ENCODE measurements at regions not wholly inside any gene's neighbourhood (a gene's known extent, or its start where the extent isn't known, plus 50 kb on each side); places are given as distances from the start of the nearest gene placed in this dataset.
"Not testable (repeated sequence)": the region's sequence is repeated elsewhere in the genome, so short reads cannot be mapped to it uniquely, and the experiment has no call there.

DNA sequence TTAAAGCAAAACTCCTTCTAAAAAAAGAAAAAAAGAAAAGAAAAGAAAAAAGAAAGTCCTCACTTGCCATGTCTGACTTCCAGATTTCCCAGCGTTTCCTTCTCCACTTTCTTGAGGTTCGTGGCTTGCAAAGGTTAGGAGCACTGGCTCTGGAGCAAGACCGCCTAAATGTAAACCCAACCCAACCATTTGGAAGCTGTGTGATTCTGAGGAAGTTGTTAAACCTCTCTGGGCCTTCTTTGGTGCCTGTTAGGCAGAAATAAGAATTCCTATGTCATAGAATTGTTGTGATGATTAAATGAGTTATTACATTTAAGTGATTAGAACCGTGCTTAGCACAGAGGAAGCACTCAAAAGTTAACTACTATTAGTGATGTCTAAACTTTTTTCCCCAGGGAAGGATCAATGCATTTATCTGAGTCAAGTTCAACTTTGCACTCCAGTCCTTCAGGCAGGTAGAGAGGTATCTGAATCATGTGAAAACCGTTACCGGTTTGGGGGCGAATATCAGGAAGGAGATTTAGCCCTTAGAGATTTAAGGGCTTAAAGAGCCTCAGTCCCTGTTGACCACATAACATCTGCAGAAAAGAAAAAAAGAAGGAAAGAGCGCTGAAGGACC, 78.3 kb upstream of the HES1 start:
- H3K4me3 ChIP-seq (ENCODE audit: low read depth, low read length): peak overlapping the region; percentile 14
- H3K9ac ChIP-seq (ENCODE audit: low read depth, low read length): no peak overlapping the region
- no peaks in the 10 kb centered on the region for H3K9me3 ChIP-seq (ENCODE audit: control insufficient read depth, insufficient read depth, low read length)
- H3K36me3 ChIP-seq (ENCODE audit: control insufficient read depth, insufficient read depth, low read length): no peaks in the 10 kb centered on the region
- peaks cover 37% of the 10 kb centered on the region for H3K27me3 ChIP-seq (ENCODE audit: control insufficient read depth, insufficient read depth, low read length)
- peaks cover 22% of the 10 kb centered on the region for H3K4me1 ChIP-seq (ENCODE audit: control insufficient read depth, insufficient read depth, low read length)

- Histone ChIP-seq H3K4me3 (ENCODE audit: low read depth, low read length) (peak overlapping the region; percentile 14), H3K36me3 (ENCODE audit: control insufficient read depth, insufficient read depth, low read length) (no peaks in the 10 kb centered on the region), H3K4me1 (ENCODE audit: control insufficient read depth, insufficient read depth, low read length) (peaks cover 22% of the 10 kb centered on the region), H3K9me3 (ENCODE audit: control insufficient read depth, insufficient read depth, low read length) (no peaks in the 10 kb centered on the region), H3K9ac (ENCODE audit: low read depth, low read length) (no peak overlapping the region), H3K27me3 (ENCODE audit: control insufficient read depth, insufficient read depth, low read length) (peaks cover 32% of the 10 kb centered on the region)
These were observed 77.8 kb upstream of the HES1 start for GRCh38 chr3:194058189-194058571.

DNA sequence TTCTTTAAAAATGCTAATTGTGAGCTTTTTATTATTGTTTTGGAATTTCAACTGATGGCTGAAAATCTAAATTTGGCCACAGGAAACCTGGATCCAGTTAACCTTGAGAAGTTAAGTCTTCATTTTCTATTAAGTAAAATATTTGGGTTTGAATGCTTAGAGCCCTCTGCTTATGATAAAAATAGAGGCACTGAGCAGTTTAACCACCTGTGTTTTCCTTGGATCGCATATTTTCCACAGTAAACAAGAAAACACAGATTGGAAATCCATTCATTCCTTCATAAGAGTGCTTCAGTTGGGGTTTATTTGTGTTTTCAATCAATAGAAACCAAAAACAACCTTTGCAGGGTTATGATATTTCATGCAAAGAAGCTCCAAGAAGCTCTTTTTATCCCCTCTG, 77.2 kb upstream of the HES1 start:
- Histone ChIP-seq H3K4me3 (ENCODE audit: low read depth, low read length) (no peak overlapping the region), H3K9me3 (ENCODE audit: control insufficient read depth, insufficient read depth, low read length) (no peaks in the 10 kb centered on the region), H3K9ac (ENCODE audit: low read depth, low read length) (no peak overlapping the region), H3K4me1 (ENCODE audit: control insufficient read depth, insufficient read depth, low read length) (peaks cover 22% of the 10 kb centered on the region), H3K27me3 (ENCODE audit: control insufficient read depth, insufficient read depth, low read length) (peaks cover 27% of the 10 kb centered on the region), H3K36me3 (ENCODE audit: control insufficient read depth, insufficient read depth, low read length) (no peaks in the 10 kb centered on the region)

DNA sequence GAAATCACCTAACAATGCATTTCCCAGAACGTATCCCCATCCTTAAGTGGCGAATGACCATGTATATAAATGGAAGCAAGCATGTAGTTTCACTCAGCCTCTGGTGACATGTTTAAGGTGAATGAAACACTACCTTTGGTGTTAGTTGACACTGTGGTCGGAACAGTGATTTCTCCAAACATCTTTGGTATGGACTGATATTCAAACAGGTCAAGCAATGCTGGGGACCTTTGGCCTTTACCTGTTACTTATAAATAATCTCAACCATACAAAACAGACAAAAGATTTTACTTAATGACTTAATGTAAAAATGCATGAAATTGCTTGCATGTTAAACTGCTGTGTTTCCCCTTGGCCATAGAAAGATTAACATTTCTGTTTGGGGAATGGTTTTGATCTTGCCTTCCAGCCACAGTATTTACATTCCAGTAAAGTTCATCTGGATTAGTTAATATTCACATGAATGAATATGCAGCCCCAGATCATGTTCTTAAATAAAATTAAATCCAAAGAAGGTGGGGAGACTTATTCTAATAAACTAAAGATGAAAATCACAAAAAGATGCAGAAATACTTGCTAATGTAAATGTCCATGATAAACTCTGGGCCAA, 74.4 kb upstream of the HES1 start:
- H3K4me3 ChIP-seq (ENCODE audit: low read depth, low read length): no peak overlapping the region
- H3K9ac ChIP-seq (ENCODE audit: low read depth, low read length): no peak overlapping the region
- peaks cover 11% of the 10 kb centered on the region for H3K4me1 ChIP-seq (ENCODE audit: control insufficient read depth, insufficient read depth, low read length)
- H3K36me3 ChIP-seq (ENCODE audit: control insufficient read depth, insufficient read depth, low read length): no peaks in the 10 kb centered on the region
- H3K9me3 ChIP-seq (ENCODE audit: control insufficient read depth, insufficient read depth, low read length): no peaks in the 10 kb centered on the region
- H3K27me3 ChIP-seq (ENCODE audit: control insufficient read depth, insufficient read depth, low read length): peaks cover 9% of the 10 kb centered on the region

GRCh38 chr3:194062830-194063229, 73.1 kb upstream of the HES1 start:
- no peaks in the 10 kb centered on the region for H3K36me3 ChIP-seq (ENCODE audit: control insufficient read depth, insufficient read depth, low read length)
- no peak overlapping the region for H3K4me3 ChIP-seq (ENCODE audit: low read depth, low read length)
- H3K9ac ChIP-seq (ENCODE audit: low read depth, low read length): no peak overlapping the region
- H3K9me3 ChIP-seq (ENCODE audit: control insufficient read depth, insufficient read depth, low read length): no peaks in the 10 kb centered on the region
- H3K4me1 ChIP-seq (ENCODE audit: control insufficient read depth, insufficient read depth, low read length): peaks cover 8% of the 10 kb centered on the region
- peaks cover 2% of the 10 kb centered on the region for H3K27me3 ChIP-seq (ENCODE audit: control insufficient read depth, insufficient read depth, low read length)

- H3K27me3 ChIP-seq (ENCODE audit: control insufficient read depth, insufficient read depth, low read length): peaks cover 12% of the 10 kb centered on the region
- H3K4me1 ChIP-seq (ENCODE audit: control insufficient read depth, insufficient read depth, low read length): no peaks in the 10 kb centered on the region
- H3K36me3 ChIP-seq (ENCODE audit: control insufficient read depth, insufficient read depth, low read length): no peaks in the 10 kb centered on the region
- H3K9me3 ChIP-seq (ENCODE audit: control insufficient read depth, insufficient read depth, low read length): no peaks in the 10 kb centered on the region
- no peak overlapping the region for H3K9ac ChIP-seq (ENCODE audit: low read depth, low read length)
- no peak overlapping the region for H3K4me3 ChIP-seq (ENCODE audit: low read depth, low read length)
These were observed 71.3 kb upstream of the HES1 start for GRCh38 chr3:194064380-194065332.

- not testable (repeated sequence) for H3K9ac ChIP-seq (ENCODE audit: low read depth, low read length)
- H3K27me3 ChIP-seq (ENCODE audit: control insufficient read depth, insufficient read depth, low read length): peaks cover 33% of the 10 kb centered on the region
These were observed 68.6 kb upstream of the HES1 start for GRCh38 chr3:194067327-194067726.

DNA sequence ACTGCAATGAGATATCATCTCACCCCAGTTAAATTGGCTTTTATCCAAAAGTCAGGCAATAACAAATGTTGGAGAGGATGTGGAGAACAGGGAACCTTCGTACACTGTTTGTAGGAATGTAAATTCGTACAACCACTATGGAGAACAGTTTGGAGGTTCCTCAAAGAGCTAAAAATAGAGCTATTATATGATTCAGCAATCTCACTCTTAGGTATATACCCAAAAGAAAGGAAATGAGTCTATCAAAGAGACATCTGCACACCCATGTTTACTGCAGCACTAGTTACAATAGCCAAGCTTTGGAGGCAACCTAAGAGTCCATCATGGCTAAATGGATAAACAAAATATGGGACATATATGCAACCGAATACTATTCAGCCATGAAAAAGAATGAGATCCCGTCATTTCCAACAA, 68.0 kb upstream of the HES1 start:
- H3K4me1 ChIP-seq (ENCODE audit: control insufficient read depth, insufficient read depth, low read length): peaks cover 2% of the 10 kb centered on the region
- no peaks in the 10 kb centered on the region for H3K9me3 ChIP-seq (ENCODE audit: control insufficient read depth, insufficient read depth, low read length)
- H3K36me3 ChIP-seq (ENCODE audit: control insufficient read depth, insufficient read depth, low read length): no peaks in the 10 kb centered on the region
- H3K9ac ChIP-seq (ENCODE audit: low read depth, low read length): no peak overlapping the region
- H3K4me3 ChIP-seq (ENCODE audit: low read depth, low read length): no peak overlapping the region
- peaks cover 39% of the 10 kb centered on the region for H3K27me3 ChIP-seq (ENCODE audit: control insufficient read depth, insufficient read depth, low read length)

More at GRCh38 chr3:194067327-194067726, 68.6 kb upstream of the HES1 start:
- not testable (repeated sequence) for H3K9me3 ChIP-seq (ENCODE audit: control insufficient read depth, insufficient read depth, low read length); H3K4me1 ChIP-seq (ENCODE audit: control insufficient read depth, insufficient read depth, low read length); H3K4me3 ChIP-seq (ENCODE audit: low read depth, low read length); H3K36me3 ChIP-seq (ENCODE audit: control insufficient read depth, insufficient read depth, low read length)

DNA sequence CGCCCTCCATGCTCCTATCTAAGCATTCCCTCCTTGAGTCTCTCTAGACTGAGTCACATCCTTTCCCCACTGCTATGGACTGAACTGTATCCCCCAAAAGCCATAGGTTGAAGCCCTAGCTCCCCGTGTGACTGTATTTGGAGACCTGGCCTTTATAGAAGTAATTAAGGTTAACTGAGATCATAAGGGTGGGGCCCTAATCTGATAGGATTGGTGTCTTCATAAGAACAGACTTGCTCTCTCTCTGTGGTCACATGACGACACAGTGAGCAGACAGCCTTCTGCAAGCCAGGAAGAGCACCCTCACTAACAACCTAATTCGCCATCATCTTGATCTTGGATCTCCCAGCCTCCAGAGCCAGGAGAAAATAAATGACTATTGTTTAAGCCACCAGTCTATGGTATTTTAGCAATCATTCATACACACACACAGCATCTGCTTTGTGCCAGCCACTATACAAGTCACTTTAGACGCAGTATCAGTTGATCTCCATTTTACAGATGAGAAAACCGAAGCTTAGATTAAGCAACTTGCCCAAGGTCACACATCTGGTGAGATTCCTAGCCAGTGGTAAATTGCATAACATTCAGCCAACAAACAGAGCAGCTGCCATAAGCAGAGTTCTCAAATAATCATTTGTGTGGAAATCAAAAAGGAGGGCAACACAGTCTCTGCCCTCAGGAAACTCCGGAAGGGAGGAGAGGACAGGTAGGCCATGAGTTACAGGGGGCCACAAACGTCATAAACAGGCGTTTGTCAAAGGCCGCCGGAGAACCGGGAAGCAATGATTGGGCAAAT, 66.3 kb upstream of the HES1 start:
- Histone ChIP-seq H3K27me3 (ENCODE audit: control insufficient read depth, insufficient read depth, low read length) (peaks cover 41% of the 10 kb centered on the region), H3K36me3 (ENCODE audit: control insufficient read depth, insufficient read depth, low read length) (no peaks in the 10 kb centered on the region), H3K9ac (ENCODE audit: low read depth, low read length) (no peak overlapping the region), H3K9me3 (ENCODE audit: control insufficient read depth, insufficient read depth, low read length) (no peaks in the 10 kb centered on the region), H3K4me3 (ENCODE audit: low read depth, low read length) (no peak overlapping the region), H3K4me1 (ENCODE audit: control insufficient read depth, insufficient read depth, low read length) (peaks cover 2% of the 10 kb centered on the region)

GRCh38 chr3:194070220-194070633, 65.7 kb upstream of the HES1 start:
- no peak overlapping the region for H3K9ac ChIP-seq (ENCODE audit: low read depth, low read length)

GRCh38 chr3:194070634-194071409, 65.1 kb upstream of the HES1 start:
- Histone ChIP-seq H3K27me3 (ENCODE audit: control insufficient read depth, insufficient read depth, low read length) (peaks cover 39% of the 10 kb centered on the region), H3K9me3 (ENCODE audit: control insufficient read depth, insufficient read depth, low read length) (no peaks in the 10 kb centered on the region), H3K36me3 (ENCODE audit: control insufficient read depth, insufficient read depth, low read length) (no peaks in the 10 kb centered on the region), H3K4me1 (ENCODE audit: control insufficient read depth, insufficient read depth, low read length) (peaks cover 2% of the 10 kb centered on the region), H3K4me3 (ENCODE audit: low read depth, low read length) (peak overlapping the region; percentile 45), H3K9ac (ENCODE audit: low read depth, low read length) (no peak overlapping the region)

More at GRCh38 chr3:194070220-194070633, 65.7 kb upstream of the HES1 start:
- peaks cover 41% of the 10 kb centered on the region for H3K27me3 ChIP-seq (ENCODE audit: control insufficient read depth, insufficient read depth, low read length)
- H3K4me1 ChIP-seq (ENCODE audit: control insufficient read depth, insufficient read depth, low read length): peaks cover 2% of the 10 kb centered on the region
- H3K4me3 ChIP-seq (ENCODE audit: low read depth, low read length): peak overlapping the region; percentile 45
- H3K36me3 ChIP-seq (ENCODE audit: control insufficient read depth, insufficient read depth, low read length): no peaks in the 10 kb centered on the region
- no peaks in the 10 kb centered on the region for H3K9me3 ChIP-seq (ENCODE audit: control insufficient read depth, insufficient read depth, low read length)
